GM12874 (cell line): ENCODE measurements at regions not wholly inside any gene's neighbourhood (a gene's known extent, or its start where the extent isn't known, plus 50 kb on each side); places are given as distances from the start of the nearest gene placed in this dataset.

Experiments used
- CTCF ChIP-seq: IDR thresholded peaks from 2 replicates; pipeline ENCODE4 v1.5.1; 2011; ENCODE audit warnings: low read depth, mild to moderate bottlenecking, control low read depth, low read length, moderate library complexity; ENCODE audit not compliant: insufficient read depth

- TF ChIP-seq CTCF = no peak
Measured at GRCh38 chr5:62132276-62132675, 173.7 kb upstream of the KIF2A start.

- no peak for TF ChIP-seq CTCF
Measured at GRCh38 chr5:62133426-62133825, 172.6 kb upstream of the KIF2A start.

- no peak for TF ChIP-seq CTCF
Measured at GRCh38 chr5:62134811-62135210, 171.2 kb upstream of the KIF2A start.

- no peak for TF ChIP-seq CTCF
Measured at GRCh38 chr5:62137628-62138027, 168.4 kb upstream of the KIF2A start.

- TF ChIP-seq CTCF = no peak
Measured at GRCh38 chr5:62138607-62139006, 167.4 kb upstream of the KIF2A start.

GRCh38 chr5:62139741-62140140 lies 166.3 kb upstream of the KIF2A start:
- TF ChIP-seq CTCF = no peak

GRCh38 chr5:62142351-62142750 lies 163.7 kb upstream of the KIF2A start:
- no peak for TF ChIP-seq CTCF
